Endothelial cell of umbilical vein (primary cell): ENCODE measurements at regions not wholly inside any gene's neighbourhood (a gene's known extent, or its start where the extent isn't known, plus 50 kb on each side); places are given as distances from the start of the nearest gene placed in this dataset.

ENCODE experiments used
- BruUV-seq: library from RNA; stranded (reverse); fragments of 400-500 nt; replicated peaks from 2 replicates; lab custom pipeline; 2021; lab: Mats Ljungman, UMichigan
- CTCF ChIA-PET: fragments of 300-600, 350-600 bp; sonication (Branson Sonifier 250); formaldehyde crosslinking; loops from one replicate; lab custom pipeline; 2021; ENCODE audit warnings: antibody characterized with exemption, inconsistent platforms; lab: Charles Lee
- POLR2A ChIA-PET: fragments of 300-600, 350-600 bp; sonication (Branson Sonifier 250); formaldehyde crosslinking; loops from one replicate; lab custom pipeline; 2021; ENCODE audit warnings: antibody characterized with exemption, inconsistent platforms; lab: Charles Lee
- DNase-seq: peaks from one replicate; pipeline ENCODE4 v3.0.0-alpha.2; 2011; ENCODE audit warnings: low read depth, low spot score
- FAIRE-seq: peaks from 2 replicates; lab custom pipeline; 2011; peaks lifted over from hg19 to GRCh38; lab: Jason Lieb, UNC
- H2AFZ ChIP-seq: 2 replicates; pipeline ENCODE4 v1.6.0; 2012; ENCODE audit warnings: low read depth, low read length, control low read depth, inconsistent platforms
- H3K27ac ChIP-seq: 2 replicates; pipeline ENCODE4 v1.5.1; 2011; ENCODE audit warnings: low read depth, mild to moderate bottlenecking, control low read depth, low read length, moderate library complexity; ENCODE audit not compliant: insufficient read depth
- H3K27me3 ChIP-seq, 2 experiments: 2 replicates each; pipeline versions ENCODE4 v1.6.0 to v1.6.1; 2011; ENCODE audit warnings: low read length in 2 of 2, mixed read lengths in 1 of 2; ENCODE audit not compliant: control insufficient read depth in 2 of 2, insufficient read depth in 2 of 2
- H3K36me3 ChIP-seq, 2 experiments: 2 replicates in 1 of 2; 3 replicates in 1 of 2; pipeline ENCODE4 v1.5.1; 2011; ENCODE audit warnings: low read length in 2 of 2, mild to moderate bottlenecking in 1 of 2, moderate library complexity in 1 of 2; ENCODE audit not compliant: control insufficient read depth in 2 of 2, insufficient read depth in 2 of 2; ENCODE audit errors: extremely low read depth in 1 of 2
- H3K4me1 ChIP-seq: 3 replicates; pipeline ENCODE4 v1.5.1; 2011; ENCODE audit warnings: mild to moderate bottlenecking, low read length; ENCODE audit not compliant: control insufficient read depth, insufficient read depth; ENCODE audit errors: extremely low read depth
- H3K4me2 ChIP-seq: 2 replicates; pipeline ENCODE4 v1.6.1; 2011; ENCODE audit warnings: low read length, control low read depth, mixed read lengths; ENCODE audit not compliant: insufficient read depth
- H3K4me3 ChIP-seq, 3 experiments: fragments of 200-600 bp in 1 of 3; sonication (generic), shearing (Covaris generic) in 1 of 3; replicated peaks in 1 of 3; 2 replicates each; pipeline ENCODE4 v1.5.1; 2011 to 2016; ENCODE audit warnings: control low read depth in 3 of 3, low read length in 3 of 3, mild to moderate bottlenecking in 2 of 3, inconsistent platforms in 1 of 3, low read depth in 1 of 3, moderate library complexity in 1 of 3; ENCODE audit not compliant: insufficient read depth in 1 of 3
- H3K79me2 ChIP-seq: 2 replicates; pipeline ENCODE4 v1.6.0; 2012; ENCODE audit warnings: low read length, inconsistent platforms; ENCODE audit not compliant: control insufficient read depth, insufficient read depth
- H3K9ac ChIP-seq: replicated peaks from 2 replicates; pipeline ENCODE3; 2011; ENCODE audit warnings: low read length, control low read depth; ENCODE audit not compliant: insufficient read depth; ENCODE audit errors: extremely low read depth
- H3K9me1 ChIP-seq: replicated peaks from 3 replicates; pipeline ENCODE4 v1.6.0; 2011; ENCODE audit warnings: mild to moderate bottlenecking, low read length; ENCODE audit not compliant: control insufficient read depth, insufficient read depth; ENCODE audit errors: extremely low read depth
- H3K9me3 ChIP-seq: replicated peaks from 2 replicates; pipeline ENCODE4 v1.5.1; 2012; ENCODE audit warnings: low read length, inconsistent platforms; ENCODE audit not compliant: control insufficient read depth, insufficient read depth
- H4K20me1 ChIP-seq: replicated peaks from 2 replicates; pipeline ENCODE3; 2011; ENCODE audit warnings: mild to moderate bottlenecking, low read length; ENCODE audit not compliant: control insufficient read depth, insufficient read depth; ENCODE audit errors: extremely low read depth
- EZH2 ChIP-seq: IDR thresholded peaks from 2 replicates; pipeline ENCODE4 v1.6.1; 2012; ENCODE audit warnings: borderline replicate concordance, low read depth, mild to moderate bottlenecking, moderate library complexity, low read length, inconsistent platforms; ENCODE audit not compliant: severe bottlenecking
- FOS ChIP-seq: IDR thresholded peaks from 2 replicates; pipeline ENCODE4 v1.6.1; 2011; ENCODE audit warnings: mild to moderate bottlenecking, low read length, moderate library complexity, borderline replicate concordance; ENCODE audit not compliant: insufficient read depth
- GATA2 ChIP-seq: IDR thresholded peaks from 2 replicates; pipeline ENCODE4 v1.7.0; 2011; ENCODE audit warnings: low read depth, mild to moderate bottlenecking, moderate library complexity, mixed read lengths, low read length; ENCODE audit not compliant: insufficient read length, insufficient read depth
- JUN ChIP-seq: IDR thresholded peaks from 2 replicates; pipeline ENCODE4 v1.6.1; 2011; ENCODE audit warnings: borderline replicate concordance, low read depth; ENCODE audit not compliant: insufficient read length, insufficient read depth
- MAX ChIP-seq: IDR thresholded peaks from 2 replicates; pipeline ENCODE4 v1.6.1; 2011; ENCODE audit not compliant: insufficient read depth, insufficient read length
- MYC ChIP-seq: IDR thresholded peaks from one replicate; pipeline ENCODE4 v1.6.1; 2011; ENCODE audit warnings: mild to moderate bottlenecking, low read depth, low read length
- POLR2A ChIP-seq: IDR thresholded peaks from 2 replicates; pipeline ENCODE4 v1.6.1; 2012; ENCODE audit warnings: low read depth, mild to moderate bottlenecking, control low read depth, low read length
- POLR2AphosphoS5 ChIP-seq: IDR thresholded peaks from 2 replicates; pipeline ENCODE4 v1.6.1; 2012; ENCODE audit warnings: low read depth, mild to moderate bottlenecking, control low read depth, low read length, moderate library complexity; ENCODE audit not compliant: insufficient read depth
- dilution Hi-C: fragments of 300-500 bp; cut with MboI; formaldehyde crosslinking; loops from one replicate; pipeline ENCODE4 v1.15.0; 2019; ENCODE audit warnings: low sequenced_read_pairs; ENCODE audit not compliant: extremely low pct_ligation_motif_present
- intact Hi-C: fragments of 100-400 bp; cut with micrococcal nuclease; formaldehyde crosslinking; loops from one replicate; pipeline ENCODE4 v1.10.0; 2022
- TF ChIP-seq, protein P1 (sequence below), 2 donors: IDR thresholded peaks; 1 replicate in 1 of 2; 2 replicates in 1 of 2; pipeline ENCODE4 v1.5.1; 2011; ENCODE audit warnings: low read length in 2 of 2, mild to moderate bottlenecking in 2 of 2, moderate library complexity in 2 of 2, control low read depth in 1 of 2, inconsistent platforms in 1 of 2, low read depth in 1 of 2; ENCODE audit not compliant: insufficient read depth in 1 of 2; ENCODE audit errors: extremely low read depth in 1 of 2

GRCh38 chr1:54476530-54477109 is 70.4 kb upstream of the SSBP3 start:
- Histone ChIP-seq H3K36me3 (no peaks in the 10 kb centered on the region), H3K9me3 (no peaks in the 10 kb centered on the region), H2AFZ (no peak overlapping the region), H3K4me3 (no peak overlapping the region), H3K27ac (no peak overlapping the region), H4K20me1 (no peaks in the 10 kb centered on the region), H3K27me3 (peaks cover 0 to 4% of the 10 kb centered on the region in 2 experiments), H3K9me1 (no peaks in the 10 kb centered on the region), H3K9ac (no peak overlapping the region), H3K4me2 (no peak overlapping the region), H3K79me2 (no peaks in the 10 kb centered on the region), H3K4me1 (peaks cover 6% of the 10 kb centered on the region)
- DNase-seq (no peak), FAIRE-seq (no peak)
- ChIA-PET CTCF (interaction anchor here (0.9 kb wide), 1 partner anchor 10 kb away, joined by 3 read pairs; no protein-coding TSS in a partner anchor), POLR2A (no interaction called here)
- no TSS peak for BruUV-seq
- dilution Hi-C loops (no loop called here), intact Hi-C loops (no loop called here)
- TF ChIP-seq MAX = no peak
- TF ChIP-seq EZH2 = no peak
- TF ChIP-seq JUN = no peak
- no peak for TF ChIP-seq MYC
- TF ChIP-seq POLR2AphosphoS5 = no peak
- TF ChIP-seq POLR2A = no peak
- TF ChIP-seq FOS = no peak
- TF ChIP-seq, protein P1, sequence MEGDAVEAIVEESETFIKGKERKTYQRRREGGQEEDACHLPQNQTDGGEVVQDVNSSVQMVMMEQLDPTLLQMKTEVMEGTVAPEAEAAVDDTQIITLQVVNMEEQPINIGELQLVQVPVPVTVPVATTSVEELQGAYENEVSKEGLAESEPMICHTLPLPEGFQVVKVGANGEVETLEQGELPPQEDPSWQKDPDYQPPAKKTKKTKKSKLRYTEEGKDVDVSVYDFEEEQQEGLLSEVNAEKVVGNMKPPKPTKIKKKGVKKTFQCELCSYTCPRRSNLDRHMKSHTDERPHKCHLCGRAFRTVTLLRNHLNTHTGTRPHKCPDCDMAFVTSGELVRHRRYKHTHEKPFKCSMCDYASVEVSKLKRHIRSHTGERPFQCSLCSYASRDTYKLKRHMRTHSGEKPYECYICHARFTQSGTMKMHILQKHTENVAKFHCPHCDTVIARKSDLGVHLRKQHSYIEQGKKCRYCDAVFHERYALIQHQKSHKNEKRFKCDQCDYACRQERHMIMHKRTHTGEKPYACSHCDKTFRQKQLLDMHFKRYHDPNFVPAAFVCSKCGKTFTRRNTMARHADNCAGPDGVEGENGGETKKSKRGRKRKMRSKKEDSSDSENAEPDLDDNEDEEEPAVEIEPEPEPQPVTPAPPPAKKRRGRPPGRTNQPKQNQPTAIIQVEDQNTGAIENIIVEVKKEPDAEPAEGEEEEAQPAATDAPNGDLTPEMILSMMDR (IDR thresholded peaks at IDR 0.05; ENCODE audit: extremely low read depth in 1 of 2, insufficient read depth in 1 of 2, low read depth in 1 of 2, low read length in 2 of 2) = no peak
- TF ChIP-seq GATA2 = no peak
